GM23248 (cell line): ENCODE measurements at regions not wholly inside any gene's neighbourhood (a gene's known extent, or its start where the extent isn't known, plus 50 kb on each side); places are given as distances from the start of the nearest gene placed in this dataset.

ENCODE experiments used
- EZH2 ChIP-seq: fragments of 200-600 bp; sonication (generic); IDR thresholded peaks from 2 replicates; pipeline ENCODE4 v1.6.1; 2018; ENCODE audit warnings: antibody characterized with exemption, mild to moderate bottlenecking; ENCODE audit not compliant: insufficient read depth, poor library complexity, severe bottlenecking
- EZH2phosphoT487 ChIP-seq: fragments of 200-600 bp; sonication (generic); IDR thresholded peaks from 2 replicates; pipeline ENCODE4 v1.6.1; 2018; ENCODE audit warnings: antibody characterized with exemption, moderate library complexity, mild to moderate bottlenecking, low read depth; ENCODE audit not compliant: insufficient read depth

DNA sequence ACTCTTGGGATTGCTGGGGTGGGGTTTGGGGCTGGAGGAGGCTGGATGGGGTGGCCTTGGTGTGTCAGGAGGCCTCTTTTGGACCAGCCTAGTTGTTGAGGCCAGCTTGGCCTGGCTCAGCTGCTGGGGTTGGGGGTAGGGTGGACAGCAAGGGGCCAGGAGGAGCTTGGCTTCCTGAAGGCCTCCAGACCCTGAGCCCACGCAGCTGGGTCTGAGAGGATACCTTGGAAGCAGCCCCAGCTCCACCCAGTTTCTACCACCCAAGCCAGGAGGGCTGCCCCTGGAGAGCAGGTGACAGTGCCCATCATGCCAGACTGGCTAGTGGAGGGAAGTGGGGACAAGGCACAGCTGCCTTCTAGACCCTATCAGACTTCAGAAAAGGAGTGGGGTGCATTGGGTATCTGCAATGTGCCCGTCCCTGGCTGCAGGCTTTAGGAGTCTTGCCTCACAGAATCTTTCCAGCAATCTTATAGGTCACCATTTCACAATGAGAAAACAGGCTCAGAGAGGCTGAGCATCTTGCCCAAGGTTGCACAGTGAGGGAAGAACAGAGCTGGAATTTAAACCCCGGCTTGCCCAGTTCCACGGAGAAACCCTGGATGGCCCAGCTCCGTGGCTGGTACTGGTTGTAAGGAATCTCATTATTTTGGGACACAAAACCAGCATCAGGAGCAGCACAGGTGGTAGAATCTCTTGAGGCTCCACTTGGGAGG, 83.0 kb downstream of the LINGO1 start:
- TF ChIP-seq EZH2 (no peak), EZH2phosphoT487 (no peak)
